ENCODE measurements at regions not wholly inside any gene's neighbourhood (a gene's known extent, or its start where the extent isn't known, plus 50 kb on each side); places are given as distances from the start of the nearest gene placed in this dataset.

DNA sequence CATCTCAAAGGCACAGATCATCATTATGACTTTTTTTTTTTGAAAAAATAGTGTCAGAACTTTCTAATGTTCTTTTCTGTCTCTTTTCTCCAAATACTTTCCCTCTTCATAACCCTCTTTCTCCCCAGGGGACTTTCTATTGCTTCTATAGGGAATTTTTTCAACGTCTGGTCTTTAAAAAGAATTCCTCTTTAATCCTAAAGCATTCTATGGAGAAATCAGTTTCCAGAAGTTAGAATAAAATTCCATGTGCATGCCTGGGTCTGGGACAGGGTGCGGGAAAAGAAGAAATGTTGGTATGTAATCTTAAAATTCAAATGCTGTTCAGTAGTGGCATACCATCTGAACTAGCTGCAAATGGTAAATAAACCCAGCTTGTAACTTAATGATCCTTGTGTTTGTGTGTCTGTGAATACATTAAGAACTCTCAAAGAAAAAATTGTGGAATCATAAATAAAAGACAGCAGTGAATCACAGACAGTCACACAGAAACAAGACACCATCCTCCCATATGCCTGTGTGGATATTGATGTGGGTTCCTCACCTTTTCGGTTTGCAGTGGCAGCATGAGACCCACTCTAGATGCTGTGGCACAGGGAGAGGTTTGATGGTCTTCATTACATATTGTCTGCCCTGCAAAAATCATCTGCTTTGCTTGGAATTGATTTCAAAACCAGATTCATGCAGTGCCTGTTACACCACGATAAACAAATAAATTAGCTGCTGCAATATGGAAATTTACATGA lies 374.7 kb upstream of the NRP1 start:
- Histone ChIP-seq H3K27me3 (ENCODE audit: control insufficient read depth, low read length) (no peaks in the 10 kb centered on the region), H3K4me3 (ENCODE audit: low read length) (no peak overlapping the region), H3K4me1 (ENCODE audit: control insufficient read depth, low read length) (no peaks in the 10 kb centered on the region), H3K79me2 (ENCODE audit: control insufficient read depth, low read length) (no peaks in the 10 kb centered on the region), H4K20me1 (ENCODE audit: control insufficient read depth, insufficient read depth, low read depth, low read length) (no peaks in the 10 kb centered on the region), H3K4me2 (ENCODE audit: low read length) (no peak overlapping the region), H3F3A (ENCODE audit: control insufficient read depth, insufficient read depth) (no peaks in the 10 kb centered on the region), H3K9me3 (ENCODE audit: control insufficient read depth, insufficient read depth, low read length) (no peaks in the 10 kb centered on the region), H3K27ac (ENCODE audit: low read depth, low read length) (no peak overlapping the region), H3K9me2 (replicated peaks; ENCODE audit: control insufficient read depth, low read length) (no peaks in the 10 kb centered on the region), H3K36me3 (ENCODE audit: control insufficient read depth, low read length) (no peaks in the 10 kb centered on the region)
- TF ChIP-seq EZH2phosphoT487 (IDR thresholded peaks at IDR 0.05; ENCODE audit: borderline replicate concordance, low read length) (no peak), CTCF (IDR thresholded peaks at IDR 0.05; ENCODE audit: low read depth, low read length, poor library complexity, severe bottlenecking) (no peak)

GRCh38 chr10:33708561-33708960 lies 374.1 kb upstream of the NRP1 start:
- no peak overlapping the region for H3K4me3 ChIP-seq (ENCODE audit: low read length)
- H3K9me2 ChIP-seq (replicated peaks; ENCODE audit: control insufficient read depth, low read length) = no peaks in the 10 kb centered on the region
- H4K20me1 ChIP-seq (ENCODE audit: control insufficient read depth, insufficient read depth, low read depth, low read length) = no peaks in the 10 kb centered on the region
- no peaks in the 10 kb centered on the region for H3K9me3 ChIP-seq (ENCODE audit: control insufficient read depth, insufficient read depth, low read length)
- no peaks in the 10 kb centered on the region for H3K27me3 ChIP-seq (ENCODE audit: control insufficient read depth, low read length)
- H3K4me2 ChIP-seq (ENCODE audit: low read length) = no peak overlapping the region
- H3K36me3 ChIP-seq (ENCODE audit: control insufficient read depth, low read length) = no peaks in the 10 kb centered on the region
- TF ChIP-seq EZH2phosphoT487 (IDR thresholded peaks at IDR 0.05; ENCODE audit: borderline replicate concordance, low read length) = no peak
- H3K27ac ChIP-seq (ENCODE audit: low read depth, low read length) = no peak overlapping the region
- H3F3A ChIP-seq (ENCODE audit: control insufficient read depth, insufficient read depth) = no peaks in the 10 kb centered on the region
- no peaks in the 10 kb centered on the region for H3K4me1 ChIP-seq (ENCODE audit: control insufficient read depth, low read length)
- no peaks in the 10 kb centered on the region for H3K79me2 ChIP-seq (ENCODE audit: control insufficient read depth, low read length)

DNA sequence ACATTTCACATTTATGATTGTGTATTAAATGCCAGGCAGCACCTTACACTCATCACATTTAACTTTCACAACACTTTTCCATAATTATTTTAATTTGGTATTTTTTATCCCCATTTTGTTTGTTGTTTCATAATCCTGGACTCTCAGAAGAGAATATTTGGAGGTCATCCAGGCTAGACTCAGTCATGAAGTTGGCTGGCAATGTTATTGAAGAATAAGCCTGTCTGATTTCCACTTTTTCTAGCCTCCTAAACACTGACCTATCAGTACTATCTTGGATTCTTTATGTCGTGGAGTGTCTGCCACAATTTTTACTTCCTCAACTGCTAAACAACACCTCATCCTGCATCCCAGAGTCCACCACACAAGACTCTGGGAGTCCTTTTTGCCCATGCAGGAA lies 372.3 kb upstream of the NRP1 start:
- TF ChIP-seq CTCF (IDR thresholded peaks at IDR 0.05; ENCODE audit: low read depth, low read length, poor library complexity, severe bottlenecking) (no peak), EZH2phosphoT487 (IDR thresholded peaks at IDR 0.05; ENCODE audit: borderline replicate concordance, low read length) (no peak)
- no peaks in the 10 kb centered on the region for H3K27me3 ChIP-seq (ENCODE audit: control insufficient read depth, low read length)
- H3K4me3 ChIP-seq (ENCODE audit: low read length) = no peak overlapping the region
- H3K9me3 ChIP-seq (ENCODE audit: control insufficient read depth, insufficient read depth, low read length) = no peaks in the 10 kb centered on the region
- no peaks in the 10 kb centered on the region for H3K79me2 ChIP-seq (ENCODE audit: control insufficient read depth, low read length)
- H3K36me3 ChIP-seq (ENCODE audit: control insufficient read depth, low read length) = no peaks in the 10 kb centered on the region
- no peak overlapping the region for H3K27ac ChIP-seq (ENCODE audit: low read depth, low read length)
- no peaks in the 10 kb centered on the region for H3K9me2 ChIP-seq (replicated peaks; ENCODE audit: control insufficient read depth, low read length)
- no peaks in the 10 kb centered on the region for H3K4me1 ChIP-seq (ENCODE audit: control insufficient read depth, low read length)
- H4K20me1 ChIP-seq (ENCODE audit: control insufficient read depth, insufficient read depth, low read depth, low read length) = no peaks in the 10 kb centered on the region
- no peaks in the 10 kb centered on the region for H3F3A ChIP-seq (ENCODE audit: control insufficient read depth, insufficient read depth)
- H3K4me2 ChIP-seq (ENCODE audit: low read length) = no peak overlapping the region

- no peaks in the 10 kb centered on the region for H3K36me3 ChIP-seq (ENCODE audit: control insufficient read depth, low read length)
- H3K9me2 ChIP-seq (replicated peaks; ENCODE audit: control insufficient read depth, low read length) = no peaks in the 10 kb centered on the region
- H3K79me2 ChIP-seq (ENCODE audit: control insufficient read depth, low read length) = no peaks in the 10 kb centered on the region
- no peak overlapping the region for H3K4me2 ChIP-seq (ENCODE audit: low read length)
- no peak overlapping the region for H3K4me3 ChIP-seq (ENCODE audit: low read length)
- no peaks in the 10 kb centered on the region for H3K4me1 ChIP-seq (ENCODE audit: control insufficient read depth, low read length)
- no peak overlapping the region for H3K27ac ChIP-seq (ENCODE audit: low read depth, low read length)
- no peaks in the 10 kb centered on the region for H4K20me1 ChIP-seq (ENCODE audit: control insufficient read depth, insufficient read depth, low read depth, low read length)
- H3K27me3 ChIP-seq (ENCODE audit: control insufficient read depth, low read length) = no peaks in the 10 kb centered on the region
- TF ChIP-seq CTCF (IDR thresholded peaks at IDR 0.05; ENCODE audit: low read depth, low read length, poor library complexity, severe bottlenecking) (no peak), EZH2phosphoT487 (IDR thresholded peaks at IDR 0.05; ENCODE audit: borderline replicate concordance, low read length) (no peak)
- H3K9me3 ChIP-seq (ENCODE audit: control insufficient read depth, insufficient read depth, low read length) = no peaks in the 10 kb centered on the region
- H3F3A ChIP-seq (ENCODE audit: control insufficient read depth, insufficient read depth) = no peaks in the 10 kb centered on the region
Measured at GRCh38 chr10:33706191-33706590, 371.7 kb upstream of the NRP1 start.
